Pons (tissue), 1 donor: ENCODE measurements at regions not wholly inside any gene's neighbourhood (a gene's known extent, or its start where the extent isn't known, plus 50 kb on each side); places are given as distances from the start of the nearest gene placed in this dataset.
"Not testable (repeated sequence)": the region's sequence is repeated elsewhere in the genome, so short reads cannot be mapped to it uniquely, and the experiment has no call there.

Experiments
- DNase-seq: peaks from one replicate; pipeline ENCODE4 v3.0.0-alpha.2; 2016; ENCODE audit warnings: low spot score

DNA sequence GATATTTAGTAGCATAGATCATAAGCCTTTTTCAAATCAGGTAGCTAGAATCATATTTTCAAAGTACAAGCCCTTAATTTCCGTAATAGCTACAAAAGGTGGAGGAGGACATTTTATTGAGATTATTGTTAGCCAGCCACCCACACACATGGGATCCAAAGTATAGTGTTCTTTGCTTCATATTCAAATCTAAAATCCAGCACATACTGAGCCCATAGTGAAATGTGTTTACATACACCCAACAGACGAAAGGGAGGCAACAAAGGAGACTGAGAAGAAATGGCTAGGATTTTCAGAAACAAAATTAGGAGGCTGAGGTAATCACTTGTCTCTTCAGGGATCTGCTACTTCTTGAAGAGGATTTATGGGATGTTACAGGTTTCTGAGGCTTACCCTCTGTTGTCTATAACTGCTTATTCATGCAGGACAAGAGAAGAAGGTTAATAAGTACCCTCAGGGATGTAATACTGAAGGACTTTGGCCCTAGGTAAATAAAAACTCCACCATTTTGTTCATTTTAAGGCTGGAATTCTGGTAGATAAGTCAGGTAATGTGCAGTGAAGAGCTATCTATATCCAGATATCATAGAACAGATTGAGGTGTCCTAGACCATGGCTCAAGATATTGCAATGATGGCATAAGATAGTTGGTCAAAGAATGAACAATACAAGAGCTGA is 182.1 kb downstream of the SPDYE17 start:
- not testable (repeated sequence) for DNase-seq

GRCh38 chr7:76839879-76840278 is 192.3 kb downstream of the SPDYE17 start:
- DNase-seq: not testable (repeated sequence)

DNA sequence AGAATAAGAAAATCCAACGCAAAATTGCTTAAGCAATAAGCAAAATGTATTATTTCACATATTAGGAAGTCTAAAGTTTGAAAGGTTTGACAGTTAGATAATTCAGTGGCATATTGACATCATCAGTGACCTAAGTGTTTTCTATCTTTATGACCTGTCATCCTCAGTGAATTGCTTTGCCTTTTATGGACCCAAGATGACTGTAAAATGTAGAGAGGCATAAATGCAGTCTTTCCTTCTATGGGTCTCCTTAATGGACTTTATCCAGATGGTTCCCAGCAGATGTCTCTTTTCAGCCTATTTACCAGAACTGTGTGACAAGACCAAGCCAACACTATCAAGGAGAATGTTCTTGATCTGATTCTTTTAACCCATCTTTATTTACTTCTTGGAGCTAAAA is 192.9 kb downstream of the SPDYE17 start:
- not testable (repeated sequence) for DNase-seq

DNA sequence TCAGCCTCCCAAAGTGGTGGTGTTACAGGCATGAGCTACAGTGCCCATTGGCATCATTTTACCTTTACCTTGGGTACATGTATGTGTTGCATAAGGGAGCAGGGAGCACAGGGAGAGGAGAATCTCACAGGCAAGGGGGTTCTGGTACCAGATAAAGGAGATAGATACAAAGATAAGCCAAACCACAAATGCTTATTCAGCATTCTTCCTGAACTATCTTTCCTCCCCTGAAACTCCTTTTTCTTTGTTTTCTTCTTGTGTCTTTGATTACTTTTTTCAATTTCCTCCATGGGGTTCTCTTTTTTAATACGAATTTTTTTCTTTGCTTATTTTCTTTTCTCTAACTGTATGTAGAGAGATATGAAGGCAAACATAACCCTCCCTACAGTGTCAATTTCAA is 193.8 kb downstream of the SPDYE17 start:
- DNase-seq: not testable (repeated sequence)

DNA sequence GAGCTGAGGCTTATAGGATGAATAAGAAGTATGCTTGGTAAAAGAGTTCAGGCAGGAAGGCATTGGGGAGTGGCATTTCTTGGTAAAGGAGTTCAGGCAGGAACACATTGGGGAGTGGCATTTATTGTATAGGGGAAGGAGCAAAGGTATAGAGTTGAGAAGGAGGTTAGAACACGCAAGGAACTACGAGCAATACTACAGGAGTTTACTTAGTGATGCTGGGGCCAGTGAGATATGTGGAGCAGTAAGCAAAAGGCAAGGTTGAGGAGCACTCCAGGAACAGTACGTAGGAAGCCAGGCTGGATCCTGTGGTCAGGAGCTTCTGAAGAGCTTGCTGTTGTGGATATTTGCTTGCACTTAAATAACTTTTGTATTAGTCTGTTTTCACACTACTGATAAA is 202.2 kb upstream of the POMZP3 start:
- DNase-seq: not testable (repeated sequence)

- not testable (repeated sequence) for DNase-seq
Observed at GRCh38 chr7:76826181-76826580, 199.1 kb upstream of the POMZP3 start.

- not testable (repeated sequence) for DNase-seq
Observed at GRCh38 chr7:76809856-76810255, 182.8 kb upstream of the POMZP3 start.

GRCh38 chr7:76807588-76808100 is 180.6 kb upstream of the POMZP3 start:
- not testable (repeated sequence) for DNase-seq

DNA sequence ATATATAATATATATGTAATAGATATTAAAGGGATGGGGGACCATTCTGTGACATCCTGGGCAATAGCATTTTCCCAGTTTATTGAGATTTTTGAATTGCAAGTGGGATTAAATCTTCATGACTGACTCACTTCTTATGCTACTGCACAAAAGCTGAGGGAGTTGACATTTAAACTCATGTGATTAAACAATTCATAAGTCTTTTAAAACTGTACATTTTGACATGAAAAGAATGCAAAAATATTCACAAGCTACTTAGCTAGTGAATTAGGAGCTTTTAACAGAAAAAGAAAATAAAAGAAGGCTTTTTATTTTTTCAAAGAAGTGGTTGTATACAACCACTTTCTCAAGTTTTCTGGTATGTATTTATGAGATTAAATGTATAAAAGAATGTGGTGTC is 179.4 kb upstream of the POMZP3 start:
- DNase-seq: not testable (repeated sequence)

- peak; percentile 31 for DNase-seq
Observed at GRCh38 chr7:76806010-76806409, 178.9 kb upstream of the POMZP3 start.

DNA sequence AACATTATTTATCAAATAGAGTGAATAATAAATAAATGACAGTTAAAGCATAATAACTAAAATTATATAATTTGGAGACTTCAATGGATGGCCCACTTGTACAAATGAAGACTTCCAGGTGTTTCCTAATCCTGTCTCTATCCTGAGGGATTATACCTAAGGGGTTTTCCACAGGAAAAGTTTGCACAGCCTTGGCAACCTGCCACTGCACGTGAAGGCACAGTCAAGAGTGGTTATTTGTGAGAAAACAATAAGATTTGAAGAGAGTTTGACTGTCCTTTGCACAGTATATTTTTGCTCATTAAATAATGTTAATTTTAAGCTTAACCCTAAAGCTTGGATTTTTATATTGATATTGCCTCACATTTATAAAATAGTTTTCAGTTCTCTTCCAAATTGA is 178.2 kb upstream of the POMZP3 start:
- not testable (repeated sequence) for DNase-seq

GRCh38 chr7:76797639-76798038 is 170.6 kb upstream of the POMZP3 start:
- DNase-seq: not testable (repeated sequence)

GRCh38 chr7:76780693-76781092 is 153.6 kb upstream of the POMZP3 start:
- DNase-seq: not testable (repeated sequence)

DNA sequence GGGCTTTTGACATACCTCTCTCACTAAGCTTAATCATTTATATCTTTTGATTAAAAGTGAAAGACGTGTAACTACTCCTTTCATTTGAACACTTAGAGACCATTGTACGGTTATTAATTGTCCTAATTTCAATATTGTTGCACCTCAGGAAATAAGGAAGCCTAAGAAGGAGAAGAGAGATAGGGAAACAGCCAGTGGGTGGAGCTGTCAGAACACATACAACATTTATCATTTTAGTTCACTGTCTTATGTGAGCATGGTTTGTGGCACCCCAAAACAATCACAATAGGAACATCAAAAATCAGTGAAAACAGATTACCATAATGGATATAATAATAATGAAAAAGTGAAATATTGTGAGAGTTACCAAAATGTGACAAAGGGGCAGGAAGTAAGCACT is 147.2 kb upstream of the POMZP3 start:
- peak; percentile 42 for DNase-seq

DNA sequence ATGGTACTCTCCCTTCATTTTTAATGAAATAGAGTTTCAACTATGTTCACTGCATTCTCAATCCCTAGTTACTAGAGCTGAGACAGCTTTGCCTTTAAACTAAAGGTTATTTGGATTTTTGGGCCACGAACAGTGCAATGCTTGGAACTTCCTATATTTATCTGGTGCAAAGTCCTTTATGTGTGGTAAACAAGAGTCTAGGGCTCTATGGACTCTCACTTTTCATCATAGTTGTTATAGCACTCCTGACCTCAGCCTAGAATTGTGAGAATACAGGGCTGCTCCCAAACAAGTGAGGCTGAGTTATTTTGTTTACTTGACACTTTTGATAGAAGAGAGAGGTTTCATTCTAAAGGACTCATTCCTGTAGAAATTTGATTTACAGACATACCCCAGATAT is 144.9 kb upstream of the POMZP3 start:
- not testable (repeated sequence) for DNase-seq

- not testable (repeated sequence) for DNase-seq
Observed at GRCh38 chr7:76763977-76764376, 136.9 kb upstream of the POMZP3 start.

GRCh38 chr7:76760546-76761220 is 133.6 kb upstream of the POMZP3 start:
- DNase-seq: not testable (repeated sequence)

DNA sequence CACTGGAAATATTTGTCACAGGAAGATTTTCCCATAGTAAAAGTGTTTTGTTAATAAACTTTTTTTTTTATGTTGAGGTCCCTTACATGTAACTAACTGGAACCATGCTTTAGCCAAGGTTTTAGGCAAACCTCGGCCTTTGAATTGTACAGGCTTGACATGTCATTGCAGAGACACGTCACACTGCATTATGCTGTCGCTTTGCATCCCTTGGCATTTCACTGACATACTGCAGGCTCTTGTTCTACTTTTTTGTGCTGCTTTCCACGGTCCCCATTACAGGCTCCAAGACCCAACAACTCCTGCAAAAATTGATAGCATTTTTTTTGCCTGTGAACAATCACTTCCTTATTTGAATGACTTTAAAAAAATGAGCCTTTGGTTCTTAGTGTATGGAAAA is 112.5 kb upstream of the POMZP3 start:
- DNase-seq: not testable (repeated sequence)

GRCh38 chr7:76736724-76737123 is 109.6 kb upstream of the POMZP3 start:
- not testable (repeated sequence) for DNase-seq

- DNase-seq: not testable (repeated sequence)
Observed at GRCh38 chr7:76736091-76736490, 109.0 kb upstream of the POMZP3 start.

DNA sequence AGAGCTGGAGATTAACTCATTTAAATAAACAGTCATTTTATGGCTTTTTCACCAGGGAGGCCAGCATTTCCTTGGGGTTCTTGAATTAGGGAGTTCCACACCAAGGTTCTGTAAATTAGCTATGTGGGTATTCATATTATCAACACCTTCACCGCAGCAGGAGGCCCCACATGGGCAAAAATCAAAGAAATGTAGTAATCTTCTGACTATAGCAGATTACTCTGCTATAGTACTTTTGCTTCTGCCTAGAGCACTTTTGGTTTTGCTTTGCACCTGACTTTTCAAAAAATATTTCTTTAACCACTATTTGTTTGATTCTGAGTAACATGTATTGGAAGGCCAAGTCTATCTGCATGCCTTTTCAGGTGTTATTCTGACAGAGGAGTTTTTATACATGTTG is 108.6 kb upstream of the POMZP3 start:
- DNase-seq: not testable (repeated sequence)

DNA sequence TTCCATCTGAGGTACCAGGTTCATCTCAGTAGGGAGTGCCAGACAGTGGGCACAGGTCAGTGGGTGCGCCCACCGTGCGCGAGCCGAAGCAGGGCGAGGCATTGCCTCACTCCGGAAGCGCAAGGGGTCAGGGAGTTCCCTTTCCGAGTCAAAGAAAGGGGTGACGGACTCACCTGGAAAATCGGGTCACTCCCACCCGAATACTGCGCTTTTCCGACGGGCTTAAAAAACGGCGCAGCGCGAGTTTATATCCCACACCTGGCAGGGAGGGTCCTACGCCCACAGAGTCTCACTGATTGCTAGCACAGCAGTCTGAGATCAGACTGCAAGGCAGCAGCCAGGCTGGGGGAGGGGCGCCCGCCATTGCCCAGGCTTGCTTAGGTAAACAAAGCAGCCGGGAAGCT is 101.5 kb upstream of the POMZP3 start:
- not testable (repeated sequence) for DNase-seq

DNA sequence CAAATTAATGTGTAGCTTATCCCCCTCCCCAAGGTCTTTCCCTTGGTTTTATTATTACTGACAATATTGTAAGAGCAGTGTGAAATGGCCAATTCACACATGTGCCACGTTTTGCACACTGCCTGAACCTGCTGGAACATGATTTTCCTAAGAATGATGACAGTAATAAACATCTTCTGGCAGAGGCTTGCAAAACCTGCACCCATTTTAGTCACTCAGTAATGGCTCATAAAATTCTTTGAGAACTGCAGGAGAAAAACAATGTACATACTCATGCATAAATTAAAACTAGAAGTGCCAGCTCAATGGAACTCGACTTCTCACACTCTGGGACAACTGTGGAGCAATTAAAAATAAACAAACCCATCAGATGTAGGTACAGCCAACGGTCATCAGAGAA is 96.8 kb upstream of the POMZP3 start:
- DNase-seq: not testable (repeated sequence)
